ENCODE measurements at regions not wholly inside any gene's neighbourhood (a gene's known extent, or its start where the extent isn't known, plus 50 kb on each side); places are given as distances from the start of the nearest gene placed in this dataset.

DNA sequence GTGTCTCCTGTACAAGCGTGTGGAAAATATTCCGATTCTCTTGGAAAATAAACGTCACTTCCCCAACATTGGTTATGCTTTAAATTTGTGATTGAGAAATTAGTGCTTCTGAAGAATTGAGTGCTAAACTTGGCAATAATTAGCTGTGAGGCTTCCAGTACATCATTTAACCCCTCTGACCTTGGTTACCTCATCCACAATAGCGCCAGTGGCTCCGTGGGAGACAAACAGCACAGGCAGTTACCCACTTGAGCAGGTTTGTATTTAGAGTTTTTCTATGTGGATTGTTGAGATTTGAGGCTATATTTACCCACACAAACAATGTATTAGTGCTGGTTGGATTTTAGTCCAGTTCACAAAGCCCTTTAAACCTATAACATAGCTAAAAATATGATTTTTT lies 476.5 kb downstream of the NKX6-1 start:
- TF ChIP-seq, protein P1, sequence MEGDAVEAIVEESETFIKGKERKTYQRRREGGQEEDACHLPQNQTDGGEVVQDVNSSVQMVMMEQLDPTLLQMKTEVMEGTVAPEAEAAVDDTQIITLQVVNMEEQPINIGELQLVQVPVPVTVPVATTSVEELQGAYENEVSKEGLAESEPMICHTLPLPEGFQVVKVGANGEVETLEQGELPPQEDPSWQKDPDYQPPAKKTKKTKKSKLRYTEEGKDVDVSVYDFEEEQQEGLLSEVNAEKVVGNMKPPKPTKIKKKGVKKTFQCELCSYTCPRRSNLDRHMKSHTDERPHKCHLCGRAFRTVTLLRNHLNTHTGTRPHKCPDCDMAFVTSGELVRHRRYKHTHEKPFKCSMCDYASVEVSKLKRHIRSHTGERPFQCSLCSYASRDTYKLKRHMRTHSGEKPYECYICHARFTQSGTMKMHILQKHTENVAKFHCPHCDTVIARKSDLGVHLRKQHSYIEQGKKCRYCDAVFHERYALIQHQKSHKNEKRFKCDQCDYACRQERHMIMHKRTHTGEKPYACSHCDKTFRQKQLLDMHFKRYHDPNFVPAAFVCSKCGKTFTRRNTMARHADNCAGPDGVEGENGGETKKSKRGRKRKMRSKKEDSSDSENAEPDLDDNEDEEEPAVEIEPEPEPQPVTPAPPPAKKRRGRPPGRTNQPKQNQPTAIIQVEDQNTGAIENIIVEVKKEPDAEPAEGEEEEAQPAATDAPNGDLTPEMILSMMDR (IDR thresholded peaks at IDR 0.05) = no peak
- TF ChIP-seq POLR2A (IDR thresholded peaks at IDR 0.05) = no peak
- intact Hi-C loops (cut with DNase I; ENCODE audit: low total_unique reads) = no loop called here
- Histone ChIP-seq H3K36me3 (ENCODE audit: low read depth, missing control alignments) (no peaks in the 10 kb centered on the region), H3K9me3 (no peaks in the 10 kb centered on the region), H3K27me3 (no peaks in the 10 kb centered on the region), H3K4me1 (no peaks in the 10 kb centered on the region), H3K4me3 (no peak overlapping the region), H3K27ac (no peak overlapping the region)
- WGBS, 2 donors = 77 to 90% methylated on average over 5 of the region's 5 CpGs
- DNase-seq = no peak

DNA sequence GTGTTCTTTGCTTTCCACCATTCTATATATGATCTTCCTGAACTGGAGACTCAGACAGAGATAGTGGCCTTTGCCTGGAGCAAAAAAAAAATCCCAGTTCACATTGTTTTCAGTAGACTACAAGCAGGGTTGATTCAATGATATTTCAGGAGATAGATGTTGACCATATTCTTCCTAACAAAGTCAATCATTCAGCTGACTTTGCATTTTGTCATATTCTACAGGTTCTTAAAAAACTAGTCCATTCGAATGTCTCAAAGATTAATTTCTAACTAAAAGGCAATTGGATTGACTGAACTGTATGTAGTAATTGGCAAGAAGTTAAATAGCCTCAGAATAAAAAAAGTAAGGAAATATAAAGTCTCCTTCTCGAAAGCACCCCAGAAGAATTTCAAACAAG lies 479.5 kb downstream of the NKX6-1 start:
- TF ChIP-seq POLR2A (IDR thresholded peaks at IDR 0.05) = no peak
- TF ChIP-seq, protein P1 (IDR thresholded peaks at IDR 0.05) = no peak
- 85 to 91% methylated on average over 2 of the region's 2 CpGs for WGBS, 2 donors
- Histone ChIP-seq H3K4me1 (no peaks in the 10 kb centered on the region), H3K27me3 (no peaks in the 10 kb centered on the region), H3K36me3 (ENCODE audit: low read depth, missing control alignments) (no peaks in the 10 kb centered on the region), H3K4me3 (no peak overlapping the region), H3K9me3 (no peaks in the 10 kb centered on the region), H3K27ac (no peak overlapping the region)
- intact Hi-C loops (cut with DNase I; ENCODE audit: low total_unique reads) = no loop called here
- no peak for DNase-seq

DNA sequence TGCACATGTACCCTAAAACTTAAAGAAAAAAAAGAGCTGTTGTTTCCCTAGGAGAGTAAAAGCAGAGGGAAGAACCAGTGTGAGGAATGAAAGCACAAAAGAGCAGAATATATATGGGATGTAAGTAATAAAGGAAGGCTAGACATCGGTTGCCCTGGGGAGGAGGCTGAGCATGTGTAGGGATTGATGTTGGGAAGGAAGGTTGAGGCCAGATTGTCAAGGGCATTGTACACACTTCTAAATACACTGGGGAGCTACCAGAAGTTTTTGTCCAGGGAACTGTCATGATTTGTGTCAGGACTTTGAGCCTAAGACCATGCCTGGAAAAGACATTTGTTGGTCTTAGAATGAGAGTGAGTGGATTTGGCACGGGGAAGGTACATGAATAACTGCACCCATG lies 467.1 kb downstream of the GPAT3 start:
- TF ChIP-seq, protein P1 (IDR thresholded peaks at IDR 0.05) = no peak
- no peak for TF ChIP-seq POLR2A (IDR thresholded peaks at IDR 0.05)
- H3K27ac ChIP-seq = no peak overlapping the region
- no peaks in the 10 kb centered on the region for H3K27me3 ChIP-seq
- intact Hi-C loops (cut with DNase I; ENCODE audit: low total_unique reads) = no loop called here
- no peaks in the 10 kb centered on the region for H3K36me3 ChIP-seq (ENCODE audit: low read depth, missing control alignments)
- DNase-seq = no peak
- WGBS, 2 donors = 87 to 92% methylated on average over 2 of the region's 2 CpGs
- no peak overlapping the region for H3K4me3 ChIP-seq
- no peaks in the 10 kb centered on the region for H3K9me3 ChIP-seq
- H3K4me1 ChIP-seq = no peaks in the 10 kb centered on the region

DNA sequence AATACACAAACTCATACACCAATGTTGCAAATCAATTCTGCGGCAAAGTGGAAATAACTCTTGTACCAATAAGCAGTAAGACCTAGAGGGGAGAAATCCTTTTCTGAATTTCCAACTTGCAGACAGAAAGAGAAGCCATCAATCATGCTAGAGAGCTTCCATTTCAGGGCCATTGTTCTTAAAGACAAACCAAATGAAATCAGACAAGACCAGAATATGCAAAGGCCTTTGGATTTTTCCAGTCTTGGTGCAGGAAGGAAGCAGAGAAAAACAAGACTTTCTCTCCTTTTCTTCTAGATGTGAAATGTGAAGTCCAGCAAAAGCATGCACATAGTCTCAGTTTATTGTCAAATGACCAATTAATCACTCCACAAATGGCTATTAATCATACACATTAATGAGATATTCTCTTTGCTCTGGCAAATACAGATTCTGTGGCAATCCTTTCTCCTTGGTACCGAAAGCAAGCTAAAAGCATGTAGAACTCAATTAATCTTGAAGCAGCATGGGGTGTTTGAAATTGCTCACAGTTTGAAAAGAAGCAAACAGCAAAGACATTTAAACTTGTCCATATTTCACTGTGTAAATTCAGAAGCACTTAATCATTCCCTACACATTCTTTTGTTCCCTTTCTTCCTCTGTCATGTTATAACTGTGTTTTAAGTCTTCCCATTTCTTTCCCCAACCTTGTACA lies 466.1 kb downstream of the GPAT3 start:
- intact Hi-C loops (cut with DNase I; ENCODE audit: low total_unique reads) = no loop called here
- TF ChIP-seq, protein P1 (IDR thresholded peaks at IDR 0.05) = no peak
- no peak for TF ChIP-seq POLR2A (IDR thresholded peaks at IDR 0.05)
- WGBS, 2 donors = 74 to 77% methylated on average over 2 of the region's 2 CpGs
- Histone ChIP-seq H3K4me1 (no peaks in the 10 kb centered on the region), H3K27me3 (no peaks in the 10 kb centered on the region), H3K9me3 (no peaks in the 10 kb centered on the region), H3K4me3 (no peak overlapping the region), H3K27ac (no peak overlapping the region), H3K36me3 (ENCODE audit: low read depth, missing control alignments) (no peaks in the 10 kb centered on the region)
- DNase-seq = no peak

DNA sequence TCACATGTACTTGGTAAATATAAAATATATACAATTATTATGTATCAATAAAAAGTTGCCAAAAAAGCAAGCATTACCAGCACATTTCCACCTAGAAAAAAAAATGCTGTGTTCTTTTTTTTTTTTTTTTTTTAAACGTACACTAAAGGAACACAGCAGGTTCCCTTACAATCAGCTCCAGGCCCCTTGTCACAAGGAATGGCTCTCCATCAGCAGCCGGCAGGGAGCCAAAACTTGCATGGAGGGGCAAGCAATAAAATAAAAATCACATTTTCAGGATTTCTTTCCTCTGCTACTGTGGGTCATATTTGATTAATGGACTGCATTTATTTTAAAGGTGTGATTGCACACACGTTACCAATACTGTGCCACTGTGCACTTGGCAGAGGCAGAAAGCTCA lies 460.3 kb downstream of the GPAT3 start:
- WGBS, 2 donors = 51 to 60% methylated on average over 3 of the region's 3 CpGs
- DNase-seq = no peak
- Histone ChIP-seq H3K27me3 (no peaks in the 10 kb centered on the region), H3K4me3 (no peak overlapping the region), H3K9me3 (no peaks in the 10 kb centered on the region), H3K27ac (no peak overlapping the region), H3K4me1 (no peaks in the 10 kb centered on the region), H3K36me3 (ENCODE audit: low read depth, missing control alignments) (no peaks in the 10 kb centered on the region)
- no peak for TF ChIP-seq POLR2A (IDR thresholded peaks at IDR 0.05)
- TF ChIP-seq, protein P1 (IDR thresholded peaks at IDR 0.05) = no peak
- intact Hi-C loops (cut with DNase I; ENCODE audit: low total_unique reads) = no loop called here

All from testis (tissue), 2 donors.